MM.1S (cell line): ENCODE measurements at regions not wholly inside any gene's neighbourhood (a gene's known extent, or its start where the extent isn't known, plus 50 kb on each side); places are given as distances from the start of the nearest gene placed in this dataset.

Experiments used
- EZH2 ChIP-seq: fragments of 300-600 bp; sonication (generic); optimal IDR thresholded peaks from 2 replicates; pipeline ENCODE3; 2017; ENCODE audit warnings: low read depth, mild to moderate bottlenecking, antibody characterized with exemption, low read length, mixed read lengths
- EZH2phosphoT487 ChIP-seq: fragments of 300-600 bp; sonication (generic); IDR thresholded peaks from 2 replicates; pipeline ENCODE4 v1.6.1; 2018; ENCODE audit warnings: antibody characterized with exemption, low read length
- TF ChIP-seq, protein P1 (sequence below): fragments of 300-600 bp; sonication (generic); IDR thresholded peaks from 2 replicates; pipeline ENCODE4 v1.5.1; 2016; ENCODE audit warnings: antibody characterized with exemption, low read length, mixed read lengths

DNA sequence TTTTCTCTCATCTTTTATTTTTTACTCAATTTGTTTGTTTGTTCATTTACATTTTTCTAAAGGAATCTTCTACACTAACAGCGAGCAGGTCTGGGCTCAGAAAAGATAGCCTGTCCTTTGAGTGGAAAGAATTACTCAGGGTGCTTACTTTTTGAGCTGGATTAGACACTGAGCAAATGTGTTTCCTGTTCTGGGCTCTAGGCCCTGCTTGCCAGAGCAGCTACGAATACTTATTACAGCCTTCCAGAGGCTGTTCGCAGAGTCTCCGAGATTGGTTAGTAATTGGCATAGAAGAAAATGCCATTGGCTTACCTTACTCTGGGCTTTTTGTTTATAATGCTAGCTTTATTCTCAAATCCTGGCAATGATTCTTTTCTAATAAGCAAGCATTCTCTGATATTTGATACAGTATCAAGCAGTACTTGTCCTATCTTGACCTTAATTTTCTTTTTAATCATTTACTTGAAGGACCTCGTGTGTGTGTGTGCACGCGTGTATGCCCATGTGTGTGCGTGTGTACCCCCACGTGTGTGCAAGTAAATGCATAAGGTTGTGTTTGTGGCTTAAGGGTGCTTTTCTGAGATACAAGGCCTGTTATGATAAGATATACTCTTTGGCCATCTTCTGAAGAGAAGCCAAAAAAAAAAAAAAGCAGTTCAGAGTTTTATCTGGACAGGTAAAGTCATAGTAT is 76.2 kb upstream of the GRXCR1 start:
- TF ChIP-seq, protein P1, sequence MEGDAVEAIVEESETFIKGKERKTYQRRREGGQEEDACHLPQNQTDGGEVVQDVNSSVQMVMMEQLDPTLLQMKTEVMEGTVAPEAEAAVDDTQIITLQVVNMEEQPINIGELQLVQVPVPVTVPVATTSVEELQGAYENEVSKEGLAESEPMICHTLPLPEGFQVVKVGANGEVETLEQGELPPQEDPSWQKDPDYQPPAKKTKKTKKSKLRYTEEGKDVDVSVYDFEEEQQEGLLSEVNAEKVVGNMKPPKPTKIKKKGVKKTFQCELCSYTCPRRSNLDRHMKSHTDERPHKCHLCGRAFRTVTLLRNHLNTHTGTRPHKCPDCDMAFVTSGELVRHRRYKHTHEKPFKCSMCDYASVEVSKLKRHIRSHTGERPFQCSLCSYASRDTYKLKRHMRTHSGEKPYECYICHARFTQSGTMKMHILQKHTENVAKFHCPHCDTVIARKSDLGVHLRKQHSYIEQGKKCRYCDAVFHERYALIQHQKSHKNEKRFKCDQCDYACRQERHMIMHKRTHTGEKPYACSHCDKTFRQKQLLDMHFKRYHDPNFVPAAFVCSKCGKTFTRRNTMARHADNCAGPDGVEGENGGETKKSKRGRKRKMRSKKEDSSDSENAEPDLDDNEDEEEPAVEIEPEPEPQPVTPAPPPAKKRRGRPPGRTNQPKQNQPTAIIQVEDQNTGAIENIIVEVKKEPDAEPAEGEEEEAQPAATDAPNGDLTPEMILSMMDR: no peak
- TF ChIP-seq EZH2 (no peak), EZH2phosphoT487 (no peak)
